ENCODE measurements at regions not wholly inside any gene's neighbourhood (a gene's known extent, or its start where the extent isn't known, plus 50 kb on each side); places are given as distances from the start of the nearest gene placed in this dataset.

DNA sequence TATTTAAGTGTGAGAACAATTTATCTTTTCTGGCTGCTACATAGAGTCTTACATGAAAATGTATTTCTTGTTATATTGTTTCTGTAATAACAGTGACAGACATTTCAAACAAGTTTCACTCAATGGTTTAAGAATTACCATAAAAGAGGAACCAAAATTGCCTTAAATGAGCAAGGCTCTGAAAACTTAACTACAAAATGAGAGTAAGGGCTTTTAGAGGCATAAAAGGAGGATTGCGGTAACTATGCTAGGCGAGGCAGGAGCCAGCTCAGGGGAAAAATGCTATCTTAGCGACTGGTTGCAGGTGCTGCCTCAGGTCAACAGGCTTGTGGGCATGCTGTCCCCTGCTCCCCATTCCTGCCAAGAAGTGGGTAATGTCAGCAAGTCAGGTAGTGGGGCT is 81.7 kb upstream of the MSI2 start:
- no peak for DNase-seq

DNA sequence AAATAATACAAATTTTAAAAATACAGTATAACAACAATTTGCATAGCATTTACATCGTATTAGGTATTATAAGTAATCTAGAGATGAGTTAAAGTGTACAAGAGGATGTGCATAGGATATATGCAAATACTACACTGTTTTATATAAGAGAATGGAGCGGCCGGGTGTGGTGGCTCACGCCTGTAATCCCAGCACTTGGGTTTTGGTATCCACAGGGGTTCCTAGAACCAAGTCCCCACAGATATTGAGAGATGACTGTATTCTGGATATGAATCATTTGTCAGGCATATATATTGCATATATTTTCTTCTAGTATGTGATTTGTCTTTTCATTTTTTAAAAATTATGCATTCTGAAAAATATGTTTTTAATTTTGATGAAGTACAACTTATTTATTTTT is 77.5 kb upstream of the MSI2 start:
- peak in 1 of 5 experiments; percentile 5 for DNase-seq

DNA sequence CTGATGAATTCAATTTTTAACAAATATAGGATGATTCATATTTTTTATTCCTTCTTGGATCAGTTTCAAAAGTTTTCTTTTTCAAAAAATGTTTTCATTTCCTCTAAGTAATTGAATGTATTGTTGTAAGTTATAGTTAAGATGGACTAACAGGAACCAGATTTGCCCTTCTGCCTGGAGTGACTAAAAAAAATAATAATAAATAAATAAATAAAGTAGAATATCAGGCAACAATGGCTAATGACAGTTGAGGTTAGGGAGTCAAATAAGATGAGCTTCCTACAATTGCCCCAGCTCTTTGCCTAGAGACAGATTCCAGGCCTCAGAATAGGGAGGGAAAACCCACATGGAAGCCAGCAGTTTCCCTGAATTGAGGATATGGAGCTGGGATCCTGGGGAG is 73.7 kb upstream of the MSI2 start:
- DNase-seq, result no peak

DNA sequence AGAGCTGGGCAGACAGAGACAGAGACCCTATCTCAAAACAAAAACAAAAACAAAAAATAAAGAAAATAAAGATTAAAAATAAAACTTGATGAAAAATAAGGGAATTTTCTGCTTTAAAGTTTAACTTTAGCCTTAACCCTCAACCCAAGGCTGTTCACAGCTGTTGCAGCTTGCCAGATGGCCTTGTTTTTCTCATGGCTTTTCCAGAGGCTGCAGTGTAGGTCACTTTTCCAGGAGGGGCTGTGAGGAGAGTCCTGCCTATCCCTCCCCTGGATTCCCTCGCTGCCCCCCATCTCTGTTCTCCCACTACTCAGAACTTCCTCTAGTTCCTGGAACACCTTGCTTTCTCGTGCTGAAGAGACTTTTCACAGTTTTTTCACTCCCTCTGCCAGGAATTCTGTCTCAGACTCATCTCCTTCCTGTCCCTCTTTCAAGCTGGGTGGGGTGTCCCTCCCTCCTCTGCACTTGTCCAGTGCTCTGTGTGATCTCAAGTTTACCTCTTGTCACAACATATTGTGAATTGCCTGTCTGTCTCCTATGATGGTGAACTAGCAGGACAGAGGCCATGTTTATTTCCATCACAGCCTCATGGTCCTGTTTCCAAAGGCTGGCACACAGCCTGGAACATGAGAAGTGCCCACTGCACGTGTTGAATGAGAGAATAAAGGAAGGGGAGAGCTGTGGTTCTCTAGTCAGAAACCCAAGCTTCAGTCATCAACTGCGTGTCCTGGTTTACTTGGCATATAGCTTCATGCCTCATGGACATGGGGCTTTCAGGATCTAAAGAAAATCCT is 69.9 kb upstream of the MSI2 start:
- no peak for DNase-seq

DNA sequence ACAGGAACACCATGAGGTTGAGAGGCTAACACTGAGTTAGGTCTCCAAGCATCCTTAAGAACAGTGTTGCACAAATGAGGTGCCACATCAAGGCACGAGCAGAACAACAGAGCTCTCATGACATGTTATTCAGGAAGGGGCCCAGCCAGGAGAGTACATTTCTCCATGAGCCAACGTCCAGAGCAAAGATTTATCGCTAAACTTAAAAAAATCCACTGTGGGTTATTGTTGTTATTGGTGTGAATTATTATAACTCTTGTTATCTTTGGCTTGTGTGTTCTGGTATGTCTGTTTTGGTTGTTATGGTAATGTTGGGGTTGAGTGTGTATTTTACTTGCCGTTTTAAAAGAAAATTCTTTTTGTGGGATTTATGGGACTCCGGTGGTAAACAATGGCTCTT is 68.9 kb upstream of the MSI2 start:
- DNase-seq, result no peak

DNA sequence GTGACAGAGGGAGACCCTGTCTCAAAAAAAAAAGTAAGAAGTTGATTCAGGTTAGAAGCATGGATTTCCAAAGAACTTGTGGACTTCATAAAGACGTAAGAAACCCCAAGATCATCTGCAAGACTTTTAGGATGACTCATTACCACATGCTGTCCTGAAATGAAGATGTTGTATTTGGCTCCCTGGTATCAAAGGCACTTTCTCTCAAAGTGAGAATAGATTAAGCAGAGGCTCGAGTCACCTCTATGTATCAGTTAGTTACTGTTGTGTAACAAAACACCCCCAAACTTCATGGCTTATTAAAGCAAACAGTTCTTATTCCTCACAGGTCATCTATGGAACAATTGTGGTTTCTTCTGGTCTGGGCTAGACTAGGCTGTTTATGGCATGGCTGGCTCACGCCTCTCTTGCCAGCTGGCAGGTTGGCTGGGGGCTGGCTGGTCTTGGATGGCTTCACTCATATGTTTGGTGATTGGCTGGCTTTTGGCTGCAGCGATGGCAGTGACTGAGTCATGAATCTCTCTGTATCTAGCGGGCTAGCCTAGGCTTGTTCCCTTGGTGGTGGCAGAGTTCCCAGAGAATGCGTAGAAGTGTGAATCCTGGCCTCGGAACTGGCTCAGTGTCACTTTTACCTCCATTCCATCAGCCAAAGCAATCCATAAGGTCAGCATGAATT is 60.4 kb upstream of the MSI2 start:
- peak in 1 of 5 experiments; percentile 62 for DNase-seq

DNA sequence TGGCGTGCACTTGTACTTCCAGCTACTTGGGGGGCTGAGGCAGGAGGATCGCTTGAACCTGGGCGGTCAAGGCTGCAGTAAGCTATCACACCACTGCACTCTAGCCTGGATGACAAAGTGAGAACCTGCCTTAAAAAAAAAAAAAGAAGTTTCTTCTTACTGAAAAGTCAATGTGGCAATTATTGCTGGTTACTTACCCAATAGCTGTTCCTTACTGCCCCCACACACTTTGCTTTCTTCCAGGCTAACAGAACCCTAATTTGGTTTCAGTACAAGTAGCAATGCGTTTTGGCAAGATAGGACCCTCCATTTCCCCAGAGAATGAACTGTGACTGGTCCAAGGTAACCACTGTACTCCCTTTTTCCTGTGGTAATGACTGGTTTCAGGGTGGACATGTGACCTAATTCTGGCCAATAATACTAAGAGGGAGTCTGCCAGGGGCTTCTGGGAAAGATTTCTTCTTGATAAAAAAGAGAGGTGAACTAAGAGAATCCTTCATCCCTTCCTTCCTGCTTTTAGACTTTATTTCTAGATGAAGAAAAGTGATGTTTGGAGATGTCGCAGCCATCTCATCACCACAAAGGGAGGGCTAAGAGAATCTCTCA is 58.8 kb upstream of the MSI2 start:
- no peak for DNase-seq

DNA sequence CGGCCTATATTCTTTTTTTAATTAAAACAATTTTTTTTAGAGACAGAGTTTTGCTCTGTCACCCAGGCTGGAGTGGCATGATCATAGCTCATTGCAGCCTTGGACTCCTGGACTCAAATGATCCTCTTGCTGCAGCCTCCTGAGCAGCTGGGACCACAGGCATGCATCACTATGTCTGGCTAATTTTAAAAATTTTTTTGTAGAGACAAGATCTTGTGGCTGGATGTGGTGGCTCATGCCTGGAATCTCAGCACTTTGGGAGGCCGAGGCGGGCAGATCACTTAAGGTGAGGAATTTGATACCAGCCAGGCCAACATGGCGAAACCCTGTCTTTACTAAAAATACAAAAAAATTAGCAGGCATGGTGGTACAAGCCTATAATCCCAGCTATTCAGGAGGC is 54.8 kb upstream of the MSI2 start:
- DNase-seq, result no peak

DNA sequence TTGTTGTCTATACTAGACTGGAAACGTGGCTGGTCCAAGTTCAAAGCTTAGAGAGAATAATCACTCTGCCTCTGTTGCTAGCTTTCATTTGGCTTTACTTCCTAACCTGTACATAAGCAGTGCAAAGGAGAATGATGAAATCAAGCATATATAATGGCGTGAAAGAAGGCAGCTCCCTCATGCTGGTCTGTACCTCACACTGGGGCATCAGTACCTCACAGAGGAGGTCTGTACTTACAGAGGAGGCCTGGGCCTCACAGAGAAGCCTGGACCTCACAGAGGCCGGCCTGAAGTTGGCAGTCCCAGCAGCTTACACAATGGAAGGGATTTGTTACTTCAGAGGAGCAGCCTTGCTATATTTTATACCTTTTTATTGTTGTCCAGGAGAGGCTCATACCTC is 53.3 kb upstream of the MSI2 start:
- no peak for DNase-seq
